ENCODE measurements at regions not wholly inside any gene's neighbourhood (a gene's known extent, or its start where the extent isn't known, plus 50 kb on each side); places are given as distances from the start of the nearest gene placed in this dataset.

- TF ChIP-seq EZH2 (IDR thresholded peaks at IDR 0.05; ENCODE audit: insufficient read depth, poor library complexity, severe bottlenecking) (no peak), EZH2phosphoT487 (IDR thresholded peaks at IDR 0.05; ENCODE audit: insufficient read depth, low read depth) (no peak)
- Histone ChIP-seq H2AFZ (no peak overlapping the region), H3K4me1 (ENCODE audit: insufficient read depth) (no peaks in the 10 kb centered on the region), H3K36me3 (ENCODE audit: low read depth) (no peaks in the 10 kb centered on the region), H3K79me2 (ENCODE audit: insufficient read depth) (no peaks in the 10 kb centered on the region), H3K9ac (no peak overlapping the region), H4K20me1 (ENCODE audit: insufficient read depth) (no peaks in the 10 kb centered on the region), H3K27ac (no peak overlapping the region), H3K4me3 (no peak overlapping the region), H3K4me2 (ENCODE audit: unreplicated experiment) (no peak overlapping the region), H3K27me3 (replicated peaks; ENCODE audit: insufficient read depth) (no peaks in the 10 kb centered on the region), H3F3A (ENCODE audit: insufficient read depth) (no peaks in the 10 kb centered on the region), H3K9me3 (ENCODE audit: low read depth) (no peaks in the 10 kb centered on the region), H3K9me2 (ENCODE audit: insufficient read depth) (no peaks in the 10 kb centered on the region)
- no peak for DNase-seq
- in situ Hi-C loops (cut with MboI), result no loop called here
Observed at GRCh38 chr9:105879181-105879580, 184.8 kb downstream of the TMEM38B start.

- Histone ChIP-seq H3K79me2 (ENCODE audit: insufficient read depth) (no peaks in the 10 kb centered on the region), H3K9ac (no peak overlapping the region), H3K27ac (no peak overlapping the region), H2AFZ (no peak overlapping the region), H3K4me2 (ENCODE audit: unreplicated experiment) (no peak overlapping the region), H3K4me1 (ENCODE audit: insufficient read depth) (no peaks in the 10 kb centered on the region), H3K27me3 (replicated peaks; ENCODE audit: insufficient read depth) (no peaks in the 10 kb centered on the region), H4K20me1 (ENCODE audit: insufficient read depth) (no peaks in the 10 kb centered on the region), H3F3A (ENCODE audit: insufficient read depth) (no peaks in the 10 kb centered on the region), H3K36me3 (ENCODE audit: low read depth) (no peaks in the 10 kb centered on the region), H3K4me3 (no peak overlapping the region), H3K9me3 (ENCODE audit: low read depth) (no peaks in the 10 kb centered on the region), H3K9me2 (ENCODE audit: insufficient read depth) (no peaks in the 10 kb centered on the region)
- in situ Hi-C loops (cut with MboI), result no loop called here
- WGBS, 2 experiments (ENCODE audit: low coverage in 1 of 2, low lambda C conversion rate in 2 of 2, missing lambda C conversion rate in 2 of 2), result 0 to 4% methylated on average over 1 of the region's 1 CpG
- TF ChIP-seq EZH2phosphoT487 (IDR thresholded peaks at IDR 0.05; ENCODE audit: insufficient read depth, low read depth), result no peak
- TF ChIP-seq EZH2 (IDR thresholded peaks at IDR 0.05; ENCODE audit: insufficient read depth, poor library complexity, severe bottlenecking), result no peak
- no peak for DNase-seq
Observed at GRCh38 chr9:105880517-105880916, 186.2 kb downstream of the TMEM38B start.

GRCh38 chr9:105881021-105881420 lies 186.7 kb downstream of the TMEM38B start:
- Histone ChIP-seq H3K79me2 (ENCODE audit: insufficient read depth) (no peaks in the 10 kb centered on the region), H3K4me3 (no peak overlapping the region), H3K9me3 (ENCODE audit: low read depth) (no peaks in the 10 kb centered on the region), H2AFZ (no peak overlapping the region), H3K9me2 (ENCODE audit: insufficient read depth) (no peaks in the 10 kb centered on the region), H3K36me3 (ENCODE audit: low read depth) (no peaks in the 10 kb centered on the region), H3K4me2 (ENCODE audit: unreplicated experiment) (no peak overlapping the region), H3F3A (ENCODE audit: insufficient read depth) (no peaks in the 10 kb centered on the region), H4K20me1 (ENCODE audit: insufficient read depth) (no peaks in the 10 kb centered on the region), H3K27me3 (replicated peaks; ENCODE audit: insufficient read depth) (no peaks in the 10 kb centered on the region), H3K27ac (no peak overlapping the region), H3K9ac (no peak overlapping the region), H3K4me1 (ENCODE audit: insufficient read depth) (no peaks in the 10 kb centered on the region)
- no peak for TF ChIP-seq EZH2 (IDR thresholded peaks at IDR 0.05; ENCODE audit: insufficient read depth, poor library complexity, severe bottlenecking)
- TF ChIP-seq EZH2phosphoT487 (IDR thresholded peaks at IDR 0.05; ENCODE audit: insufficient read depth, low read depth), result no peak
- in situ Hi-C loops (cut with MboI), result no loop called here
- DNase-seq, result no peak
- WGBS, 2 experiments (ENCODE audit: low coverage in 1 of 2, low lambda C conversion rate in 2 of 2, missing lambda C conversion rate in 2 of 2), result 47 to 53% methylated on average over 6 of the region's 6 CpGs

- Histone ChIP-seq H3K9me2 (ENCODE audit: insufficient read depth) (no peaks in the 10 kb centered on the region), H3K9ac (no peak overlapping the region), H4K20me1 (ENCODE audit: insufficient read depth) (no peaks in the 10 kb centered on the region), H3K79me2 (ENCODE audit: insufficient read depth) (no peaks in the 10 kb centered on the region), H3K27me3 (replicated peaks; ENCODE audit: insufficient read depth) (no peaks in the 10 kb centered on the region), H3F3A (ENCODE audit: insufficient read depth) (no peaks in the 10 kb centered on the region), H2AFZ (no peak overlapping the region), H3K4me3 (no peak overlapping the region), H3K4me2 (ENCODE audit: unreplicated experiment) (no peak overlapping the region), H3K9me3 (ENCODE audit: low read depth) (no peaks in the 10 kb centered on the region), H3K27ac (no peak overlapping the region), H3K4me1 (ENCODE audit: insufficient read depth) (no peaks in the 10 kb centered on the region), H3K36me3 (ENCODE audit: low read depth) (no peaks in the 10 kb centered on the region)
- 25 to 35% methylated on average over 10 of the region's 10 CpGs for WGBS, 2 experiments (ENCODE audit: low coverage in 1 of 2, low lambda C conversion rate in 2 of 2, missing lambda C conversion rate in 2 of 2)
- TF ChIP-seq EZH2 (IDR thresholded peaks at IDR 0.05; ENCODE audit: insufficient read depth, poor library complexity, severe bottlenecking), result no peak
- TF ChIP-seq EZH2phosphoT487 (IDR thresholded peaks at IDR 0.05; ENCODE audit: insufficient read depth, low read depth), result no peak
- in situ Hi-C loops (cut with MboI), result no loop called here
- DNase-seq, result peak; percentile 61
Observed at GRCh38 chr9:105881654-105882349, 187.5 kb downstream of the TMEM38B start.

- Histone ChIP-seq H3K27ac (no peak overlapping the region), H3K4me1 (ENCODE audit: insufficient read depth) (no peaks in the 10 kb centered on the region), H3K4me2 (ENCODE audit: unreplicated experiment) (no peak overlapping the region), H4K20me1 (ENCODE audit: insufficient read depth) (no peaks in the 10 kb centered on the region), H3K4me3 (no peak overlapping the region), H3K9ac (no peak overlapping the region), H3K9me3 (ENCODE audit: low read depth) (no peaks in the 10 kb centered on the region), H3K79me2 (ENCODE audit: insufficient read depth) (no peaks in the 10 kb centered on the region), H3K9me2 (ENCODE audit: insufficient read depth) (no peaks in the 10 kb centered on the region), H3K27me3 (replicated peaks; ENCODE audit: insufficient read depth) (no peaks in the 10 kb centered on the region), H3F3A (ENCODE audit: insufficient read depth) (no peaks in the 10 kb centered on the region), H3K36me3 (ENCODE audit: low read depth) (no peaks in the 10 kb centered on the region), H2AFZ (no peak overlapping the region)
- in situ Hi-C loops (cut with MboI), result no loop called here
- TF ChIP-seq EZH2phosphoT487 (IDR thresholded peaks at IDR 0.05; ENCODE audit: insufficient read depth, low read depth) (no peak), EZH2 (IDR thresholded peaks at IDR 0.05; ENCODE audit: insufficient read depth, poor library complexity, severe bottlenecking) (no peak)
- 11 to 22% methylated on average over 2 of the region's 2 CpGs for WGBS, 2 experiments (ENCODE audit: low coverage in 1 of 2, low lambda C conversion rate in 2 of 2, missing lambda C conversion rate in 2 of 2)
- no peak for DNase-seq
Observed at GRCh38 chr9:105883847-105884246, 189.5 kb downstream of the TMEM38B start.
